Mucosa of stomach (tissue), 1 donor: ENCODE measurements at regions not wholly inside any gene's neighbourhood (a gene's known extent, or its start where the extent isn't known, plus 50 kb on each side); places are given as distances from the start of the nearest gene placed in this dataset.

Source experiments
- H3K27me3 ChIP-seq: one replicate; pipeline ENCODE4 v1.7.0; 2013; ENCODE audit warnings: mild to moderate bottlenecking, low read length; ENCODE audit not compliant: control insufficient read depth, insufficient read depth
- H3K36me3 ChIP-seq: one replicate; pipeline ENCODE4 v1.7.0; 2013; ENCODE audit warnings: low read length; ENCODE audit not compliant: control insufficient read depth, insufficient read depth
- H3K4me1 ChIP-seq: one replicate; pipeline ENCODE4 v1.7.0; 2013; ENCODE audit warnings: mild to moderate bottlenecking, low read length; ENCODE audit not compliant: control insufficient read depth, insufficient read depth
- H3K4me3 ChIP-seq: one replicate; pipeline ENCODE4 v1.7.0; 2013; ENCODE audit warnings: low read length
- H3K9ac ChIP-seq: one replicate; pipeline ENCODE4 v1.7.0; 2013; ENCODE audit warnings: mild to moderate bottlenecking, low read length, moderate library complexity
- H3K9me3 ChIP-seq: one replicate; pipeline ENCODE4 v1.7.0; 2013; ENCODE audit warnings: mild to moderate bottlenecking, low read length, moderate library complexity; ENCODE audit not compliant: control insufficient read depth
- donor health status: Pancreatic carcinoma.

GRCh38 chr15:97718509-97718908 is 242.0 kb upstream of the ARRDC4 start:
- Histone ChIP-seq H3K4me3 (no peak overlapping the region), H3K9me3 (no peaks in the 10 kb centered on the region)

GRCh38 chr15:97728791-97729190 is 231.7 kb upstream of the ARRDC4 start:
- Histone ChIP-seq H3K4me1 (no peaks in the 10 kb centered on the region), H3K9ac (no peak overlapping the region), H3K27me3 (peaks cover 5% of the 10 kb centered on the region), H3K9me3 (no peaks in the 10 kb centered on the region), H3K4me3 (no peak overlapping the region), H3K36me3 (no peaks in the 10 kb centered on the region)

More at GRCh38 chr15:97718509-97718908, 242.0 kb upstream of the ARRDC4 start:
- Histone ChIP-seq H3K27me3 (no peaks in the 10 kb centered on the region), H3K9ac (no peak overlapping the region), H3K4me1 (no peaks in the 10 kb centered on the region), H3K36me3 (no peaks in the 10 kb centered on the region)

GRCh38 chr15:97729270-97729669 is 231.2 kb upstream of the ARRDC4 start:
- H3K4me3 ChIP-seq: no peak overlapping the region
- H3K4me1 ChIP-seq: no peaks in the 10 kb centered on the region
- no peaks in the 10 kb centered on the region for H3K36me3 ChIP-seq
- no peak overlapping the region for H3K9ac ChIP-seq
- H3K27me3 ChIP-seq: peaks cover 5% of the 10 kb centered on the region
- no peaks in the 10 kb centered on the region for H3K9me3 ChIP-seq

- Histone ChIP-seq H3K36me3 (no peaks in the 10 kb centered on the region), H3K4me3 (no peak overlapping the region), H3K4me1 (no peaks in the 10 kb centered on the region), H3K9ac (no peak overlapping the region), H3K27me3 (peaks cover 5% of the 10 kb centered on the region), H3K9me3 (no peaks in the 10 kb centered on the region)
These were observed 230.2 kb upstream of the ARRDC4 start for GRCh38 chr15:97730315-97730714.

GRCh38 chr15:97731859-97732258 is 228.6 kb upstream of the ARRDC4 start:
- Histone ChIP-seq H3K9ac (no peak overlapping the region), H3K4me1 (no peaks in the 10 kb centered on the region), H3K9me3 (no peaks in the 10 kb centered on the region), H3K27me3 (peaks cover 5% of the 10 kb centered on the region), H3K36me3 (no peaks in the 10 kb centered on the region), H3K4me3 (no peak overlapping the region)

GRCh38 chr15:97733373-97733772 is 227.1 kb upstream of the ARRDC4 start:
- Histone ChIP-seq H3K36me3 (no peaks in the 10 kb centered on the region), H3K9me3 (no peaks in the 10 kb centered on the region), H3K4me3 (no peak overlapping the region), H3K9ac (no peak overlapping the region), H3K27me3 (peaks cover 5% of the 10 kb centered on the region), H3K4me1 (no peaks in the 10 kb centered on the region)

- no peaks in the 10 kb centered on the region for H3K36me3 ChIP-seq
- H3K4me3 ChIP-seq: no peak overlapping the region
- H3K27me3 ChIP-seq: no peaks in the 10 kb centered on the region
- no peaks in the 10 kb centered on the region for H3K9me3 ChIP-seq
- H3K9ac ChIP-seq: no peak overlapping the region
- H3K4me1 ChIP-seq: no peaks in the 10 kb centered on the region
These were observed 223.8 kb upstream of the ARRDC4 start for GRCh38 chr15:97736748-97737147.

GRCh38 chr15:97745481-97746071 is 214.9 kb upstream of the ARRDC4 start:
- no peak overlapping the region for H3K9ac ChIP-seq
- no peaks in the 10 kb centered on the region for H3K27me3 ChIP-seq
- H3K4me3 ChIP-seq: no peak overlapping the region
- no peaks in the 10 kb centered on the region for H3K9me3 ChIP-seq
- no peaks in the 10 kb centered on the region for H3K36me3 ChIP-seq
- H3K4me1 ChIP-seq: no peaks in the 10 kb centered on the region

GRCh38 chr15:97747342-97747741 is 213.2 kb upstream of the ARRDC4 start:
- H3K4me1 ChIP-seq: no peaks in the 10 kb centered on the region
- H3K9ac ChIP-seq: no peak overlapping the region
- H3K36me3 ChIP-seq: no peaks in the 10 kb centered on the region
- no peak overlapping the region for H3K4me3 ChIP-seq
- H3K9me3 ChIP-seq: no peaks in the 10 kb centered on the region
- H3K27me3 ChIP-seq: no peaks in the 10 kb centered on the region

- Histone ChIP-seq H3K9me3 (no peaks in the 10 kb centered on the region), H3K36me3 (no peaks in the 10 kb centered on the region), H3K4me3 (no peak overlapping the region), H3K4me1 (no peaks in the 10 kb centered on the region), H3K27me3 (no peaks in the 10 kb centered on the region), H3K9ac (no peak overlapping the region)
These were observed 211.9 kb upstream of the ARRDC4 start for GRCh38 chr15:97748576-97748975.

GRCh38 chr15:97750060-97750459 is 210.4 kb upstream of the ARRDC4 start:
- Histone ChIP-seq H3K9me3 (no peaks in the 10 kb centered on the region), H3K27me3 (no peaks in the 10 kb centered on the region), H3K4me1 (no peaks in the 10 kb centered on the region), H3K4me3 (no peak overlapping the region), H3K36me3 (no peaks in the 10 kb centered on the region), H3K9ac (no peak overlapping the region)

- Histone ChIP-seq H3K4me3 (no peak overlapping the region), H3K36me3 (no peaks in the 10 kb centered on the region)
These were observed 204.8 kb upstream of the ARRDC4 start for GRCh38 chr15:97755726-97756125.

GRCh38 chr15:97759363-97759762 is 201.1 kb upstream of the ARRDC4 start:
- Histone ChIP-seq H3K9ac (no peak overlapping the region), H3K9me3 (no peaks in the 10 kb centered on the region), H3K4me1 (no peaks in the 10 kb centered on the region)

More at GRCh38 chr15:97755726-97756125, 204.8 kb upstream of the ARRDC4 start:
- no peaks in the 10 kb centered on the region for H3K27me3 ChIP-seq
- no peak overlapping the region for H3K9ac ChIP-seq
- H3K4me1 ChIP-seq: no peaks in the 10 kb centered on the region
- no peaks in the 10 kb centered on the region for H3K9me3 ChIP-seq

More at GRCh38 chr15:97759363-97759762, 201.1 kb upstream of the ARRDC4 start:
- Histone ChIP-seq H3K27me3 (no peaks in the 10 kb centered on the region), H3K36me3 (no peaks in the 10 kb centered on the region), H3K4me3 (no peak overlapping the region)
